HCT116 (cell line): ENCODE measurements at regions not wholly inside any gene's neighbourhood (a gene's known extent, or its start where the extent isn't known, plus 50 kb on each side); places are given as distances from the start of the nearest gene placed in this dataset.

Experiments used
- CTCF ChIP-seq, 3 experiments: fragments of 200-600 bp in 1 of 3; sonication (generic) in 1 of 3; IDR thresholded peaks in 2 of 3; conservative IDR thresholded peaks in 1 of 3; 2 replicates each; pipeline ENCODE4 v1.5.1; 2012 to 2017; ENCODE audit warnings: low read depth in 2 of 3, low read length in 2 of 3, antibody characterized with exemption in 1 of 3, borderline replicate concordance in 1 of 3, control low read depth in 1 of 3, mild to moderate bottlenecking in 1 of 3, mixed read lengths in 1 of 3, mixed run types in 1 of 3, moderate library complexity in 1 of 3; ENCODE audit not compliant: insufficient read depth in 1 of 3
- JUND ChIP-seq: IDR thresholded peaks from 2 replicates; pipeline ENCODE4 v1.6.1; 2012
- RAD21 ChIP-seq: IDR thresholded peaks from 2 replicates; pipeline ENCODE4 v1.6.1; 2012; ENCODE audit warnings: low read depth, mild to moderate bottlenecking
- ZFX ChIP-seq: fragments of 450-650 bp; IDR thresholded peaks from 2 replicates; pipeline ENCODE4 v1.6.1; 2017

- TF ChIP-seq CTCF (IDR thresholded peaks at IDR 0.05 in 2 of 3, conservative IDR thresholded peaks at IDR 0.05 in 1 of 3; ENCODE audit: borderline replicate concordance in 1 of 3, insufficient read depth in 1 of 3, low read depth in 2 of 3, low read length in 2 of 3) (no peak), JUND (no peak), ZFX (no peak), RAD21 (no peak)
Measured at GRCh38 chr3:192986379-192986778, 68.7 kb upstream of the MB21D2 start.
